ENCODE measurements at regions not wholly inside any gene's neighbourhood (a gene's known extent, or its start where the extent isn't known, plus 50 kb on each side); places are given as distances from the start of the nearest gene placed in this dataset.

- H3K4me1 ChIP-seq (ENCODE audit: control insufficient read depth, insufficient read depth, low read length), result no peaks in the 10 kb centered on the region
- no peak overlapping the region for H3K4me3 ChIP-seq (ENCODE audit: low read length)
- H3K27ac ChIP-seq (ENCODE audit: low read length), result no peak overlapping the region
- intact Hi-C loops (cut with DNase I), result no loop called here
- no peak for DNase-seq
- ATAC-seq, result no peak
- no peaks in the 10 kb centered on the region for H3K27me3 ChIP-seq (ENCODE audit: control insufficient read depth, insufficient read depth)
- 83% methylated on average over 4 of the region's 4 CpGs for WGBS
- no peaks in the 10 kb centered on the region for H3K9me3 ChIP-seq (ENCODE audit: control insufficient read depth, low read length)
Observed at GRCh38 chr13:74229242-74229641, 95.0 kb upstream of the KLF12 start.

GRCh38 chr13:74227476-74228158 is 93.4 kb upstream of the KLF12 start:
- H3K4me1 ChIP-seq (ENCODE audit: control insufficient read depth, insufficient read depth, low read length), result no peaks in the 10 kb centered on the region
- DNase-seq (no peak), ATAC-seq (no peak)
- WGBS, result 94% methylated on average over 6 of the region's 6 CpGs
- H3K4me3 ChIP-seq (ENCODE audit: low read length), result no peak overlapping the region
- H3K9me3 ChIP-seq (ENCODE audit: control insufficient read depth, low read length), result no peaks in the 10 kb centered on the region
- intact Hi-C loops (cut with DNase I), result no loop called here
- H3K27me3 ChIP-seq (ENCODE audit: control insufficient read depth, insufficient read depth), result no peaks in the 10 kb centered on the region
- H3K27ac ChIP-seq (ENCODE audit: low read length), result no peak overlapping the region

DNA sequence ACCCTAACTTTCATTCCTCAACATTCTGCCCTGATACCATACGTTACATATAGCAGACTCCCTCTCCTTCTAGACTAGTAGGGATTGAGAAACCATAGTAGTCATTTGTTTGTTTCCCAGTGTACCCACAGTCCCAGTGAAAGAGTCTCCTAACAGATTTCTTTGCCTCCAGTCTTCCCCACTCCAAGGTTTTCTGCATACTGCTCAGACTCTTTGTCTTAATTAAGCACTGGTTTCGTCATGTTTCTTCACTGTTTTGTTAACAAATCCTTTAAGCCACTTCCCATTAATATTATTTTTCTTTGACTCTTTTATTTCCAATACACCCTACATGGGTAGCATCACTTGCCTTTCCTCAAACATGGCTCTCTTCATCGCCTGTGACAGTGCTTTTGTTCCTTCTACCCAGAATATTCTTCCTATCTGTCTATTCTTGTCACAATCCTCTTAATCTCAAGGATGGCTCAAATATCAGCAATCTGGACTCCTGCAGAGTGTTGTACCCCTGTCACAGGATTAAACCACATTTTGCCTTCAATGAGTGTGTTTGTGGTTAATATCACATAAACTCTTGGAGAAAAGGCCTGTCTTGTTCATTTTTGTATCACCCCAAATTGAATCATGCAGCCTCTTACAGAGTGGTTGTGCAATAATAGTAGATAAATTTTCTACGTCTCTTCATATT is 92.7 kb upstream of the KLF12 start:
- Histone ChIP-seq H3K27ac (ENCODE audit: low read length) (no peak overlapping the region), H3K9me3 (ENCODE audit: control insufficient read depth, low read length) (no peaks in the 10 kb centered on the region), H3K27me3 (ENCODE audit: control insufficient read depth, insufficient read depth) (no peaks in the 10 kb centered on the region), H3K4me3 (ENCODE audit: low read length) (no peak overlapping the region), H3K4me1 (ENCODE audit: control insufficient read depth, insufficient read depth, low read length) (no peaks in the 10 kb centered on the region)
- intact Hi-C loops (cut with DNase I), result no loop called here
- ATAC-seq (no peak), DNase-seq (no peak)
- WGBS, result 81% methylated on average over 4 of the region's 4 CpGs

GRCh38 chr13:74221752-74222151 is 87.5 kb upstream of the KLF12 start:
- WGBS, result 72% methylated on average over 2 of the region's 2 CpGs
- Histone ChIP-seq H3K9me3 (ENCODE audit: control insufficient read depth, low read length) (no peaks in the 10 kb centered on the region), H3K27me3 (ENCODE audit: control insufficient read depth, insufficient read depth) (no peaks in the 10 kb centered on the region), H3K4me3 (ENCODE audit: low read length) (no peak overlapping the region), H3K27ac (ENCODE audit: low read length) (no peak overlapping the region), H3K4me1 (ENCODE audit: control insufficient read depth, insufficient read depth, low read length) (no peaks in the 10 kb centered on the region)
- ATAC-seq (no peak), DNase-seq (no peak)
- intact Hi-C loops (cut with DNase I), result no loop called here

DNA sequence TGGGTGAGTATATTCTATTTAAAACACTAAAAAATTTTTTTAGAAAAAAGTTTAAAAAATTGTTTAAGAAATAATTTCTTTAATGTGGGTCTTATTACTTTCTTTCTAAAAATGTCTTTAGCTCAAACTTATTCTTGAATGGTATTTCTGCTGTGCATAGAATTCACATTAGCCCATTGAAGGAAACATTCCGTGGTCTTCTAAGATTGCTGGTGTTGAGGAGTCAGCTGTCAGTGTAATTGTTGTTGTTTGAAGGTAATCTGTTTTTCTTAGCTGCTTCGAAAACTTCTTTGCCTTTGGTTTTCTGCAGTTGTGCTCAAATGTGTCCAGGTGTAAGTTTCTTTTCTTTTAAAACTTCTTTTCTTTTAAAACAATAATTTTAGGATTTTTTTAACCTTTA is 85.4 kb upstream of the KLF12 start:
- 74% methylated on average over 2 of the region's 2 CpGs for WGBS
- Histone ChIP-seq H3K4me1 (ENCODE audit: control insufficient read depth, insufficient read depth, low read length) (no peaks in the 10 kb centered on the region), H3K27me3 (ENCODE audit: control insufficient read depth, insufficient read depth) (no peaks in the 10 kb centered on the region), H3K4me3 (ENCODE audit: low read length) (no peak overlapping the region), H3K9me3 (ENCODE audit: control insufficient read depth, low read length) (no peaks in the 10 kb centered on the region), H3K27ac (ENCODE audit: low read length) (no peak overlapping the region)
- ATAC-seq, result no peak
- intact Hi-C loops (cut with DNase I), result no loop called here
- DNase-seq, result no peak

GRCh38 chr13:74218291-74218690 is 84.1 kb upstream of the KLF12 start:
- no peaks in the 10 kb centered on the region for H3K27me3 ChIP-seq (ENCODE audit: control insufficient read depth, insufficient read depth)
- no peaks in the 10 kb centered on the region for H3K4me1 ChIP-seq (ENCODE audit: control insufficient read depth, insufficient read depth, low read length)
- no peak for DNase-seq
- 91% methylated on average over 7 of the region's 7 CpGs for WGBS
- no peak for ATAC-seq
- H3K27ac ChIP-seq (ENCODE audit: low read length), result no peak overlapping the region
- no peaks in the 10 kb centered on the region for H3K9me3 ChIP-seq (ENCODE audit: control insufficient read depth, low read length)
- no peak overlapping the region for H3K4me3 ChIP-seq (ENCODE audit: low read length)
- intact Hi-C loops (cut with DNase I), result no loop called here

DNA sequence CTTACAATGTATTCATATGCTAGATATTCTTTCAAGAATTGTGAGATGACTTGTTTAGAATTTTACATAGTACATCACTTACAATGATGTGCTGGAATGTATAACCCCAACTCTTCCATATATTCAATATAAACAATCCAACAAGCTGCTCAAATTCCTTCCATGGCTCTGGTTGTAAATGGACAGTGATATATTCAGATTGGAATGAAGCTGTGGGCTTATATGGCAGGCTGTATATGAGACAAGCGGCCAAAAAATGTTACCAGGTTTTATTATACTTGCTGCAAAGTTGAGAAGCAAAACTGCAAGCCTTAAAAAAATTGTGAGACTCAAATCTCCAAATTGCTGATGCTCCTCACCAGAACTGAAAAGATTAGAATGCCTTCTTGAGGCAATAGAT is 83.6 kb upstream of the KLF12 start:
- Histone ChIP-seq H3K27ac (ENCODE audit: low read length) (no peak overlapping the region), H3K4me3 (ENCODE audit: low read length) (no peak overlapping the region), H3K9me3 (ENCODE audit: control insufficient read depth, low read length) (no peaks in the 10 kb centered on the region), H3K27me3 (ENCODE audit: control insufficient read depth, insufficient read depth) (no peaks in the 10 kb centered on the region), H3K4me1 (ENCODE audit: control insufficient read depth, insufficient read depth, low read length) (no peaks in the 10 kb centered on the region)
- DNase-seq, result no peak
- WGBS, result 87% methylated on average over 1 of the region's 1 CpG
- no peak for ATAC-seq
- intact Hi-C loops (cut with DNase I), result no loop called here

- Histone ChIP-seq H3K4me1 (ENCODE audit: control insufficient read depth, insufficient read depth, low read length) (no peaks in the 10 kb centered on the region), H3K9me3 (ENCODE audit: control insufficient read depth, low read length) (no peaks in the 10 kb centered on the region), H3K27ac (ENCODE audit: low read length) (no peak overlapping the region), H3K27me3 (ENCODE audit: control insufficient read depth, insufficient read depth) (no peaks in the 10 kb centered on the region), H3K4me3 (ENCODE audit: low read length) (no peak overlapping the region)
- 84% methylated on average over 2 of the region's 2 CpGs for WGBS
- ATAC-seq, result no peak
- intact Hi-C loops (cut with DNase I), result no loop called here
- no peak for DNase-seq
Observed at GRCh38 chr13:74215420-74215819, 81.2 kb upstream of the KLF12 start.

GRCh38 chr13:74214321-74214720 is 80.1 kb upstream of the KLF12 start:
- ATAC-seq, result no peak
- H3K27me3 ChIP-seq (ENCODE audit: control insufficient read depth, insufficient read depth), result no peaks in the 10 kb centered on the region
- no peak for DNase-seq
- H3K4me1 ChIP-seq (ENCODE audit: control insufficient read depth, insufficient read depth, low read length), result no peaks in the 10 kb centered on the region
- WGBS, result 85% methylated on average over 5 of the region's 5 CpGs
- H3K9me3 ChIP-seq (ENCODE audit: control insufficient read depth, low read length), result no peaks in the 10 kb centered on the region
- no peak overlapping the region for H3K27ac ChIP-seq (ENCODE audit: low read length)
- intact Hi-C loops (cut with DNase I), result no loop called here
- H3K4me3 ChIP-seq (ENCODE audit: low read length), result no peak overlapping the region

GRCh38 chr13:74210693-74211393 is 76.6 kb upstream of the KLF12 start:
- H3K27ac ChIP-seq (ENCODE audit: low read length), result peak overlapping the region; percentile 17
- 45% methylated on average over 4 of the region's 4 CpGs for WGBS

GRCh38 chr13:74206855-74207254 is 72.7 kb upstream of the KLF12 start:
- no peak for ATAC-seq
- WGBS, result 90% methylated on average over 1 of the region's 1 CpG
- intact Hi-C loops (cut with DNase I), result no loop called here

More at GRCh38 chr13:74210693-74211393, 76.6 kb upstream of the KLF12 start:
- ATAC-seq (peak; percentile 98), DNase-seq (peak; percentile 18 to 42 (median 32))
- Histone ChIP-seq H3K27me3 (ENCODE audit: control insufficient read depth, insufficient read depth) (no peaks in the 10 kb centered on the region), H3K9me3 (ENCODE audit: control insufficient read depth, low read length) (no peaks in the 10 kb centered on the region), H3K4me3 (ENCODE audit: low read length) (no peak overlapping the region), H3K4me1 (ENCODE audit: control insufficient read depth, insufficient read depth, low read length) (no peaks in the 10 kb centered on the region)
- intact Hi-C loops (cut with DNase I), result no loop called here

More at GRCh38 chr13:74206855-74207254, 72.7 kb upstream of the KLF12 start:
- DNase-seq, result no peak
- H3K4me3 ChIP-seq (ENCODE audit: low read length), result no peak overlapping the region
- no peaks in the 10 kb centered on the region for H3K27me3 ChIP-seq (ENCODE audit: control insufficient read depth, insufficient read depth)
- H3K9me3 ChIP-seq (ENCODE audit: control insufficient read depth, low read length), result no peaks in the 10 kb centered on the region
- H3K4me1 ChIP-seq (ENCODE audit: control insufficient read depth, insufficient read depth, low read length), result no peaks in the 10 kb centered on the region
- no peak overlapping the region for H3K27ac ChIP-seq (ENCODE audit: low read length)

All from right cardiac atrium (tissue), 5 donors.